ENCODE measurements at regions not wholly inside any gene's neighbourhood (a gene's known extent, or its start where the extent isn't known, plus 50 kb on each side); places are given as distances from the start of the nearest gene placed in this dataset.

DNA sequence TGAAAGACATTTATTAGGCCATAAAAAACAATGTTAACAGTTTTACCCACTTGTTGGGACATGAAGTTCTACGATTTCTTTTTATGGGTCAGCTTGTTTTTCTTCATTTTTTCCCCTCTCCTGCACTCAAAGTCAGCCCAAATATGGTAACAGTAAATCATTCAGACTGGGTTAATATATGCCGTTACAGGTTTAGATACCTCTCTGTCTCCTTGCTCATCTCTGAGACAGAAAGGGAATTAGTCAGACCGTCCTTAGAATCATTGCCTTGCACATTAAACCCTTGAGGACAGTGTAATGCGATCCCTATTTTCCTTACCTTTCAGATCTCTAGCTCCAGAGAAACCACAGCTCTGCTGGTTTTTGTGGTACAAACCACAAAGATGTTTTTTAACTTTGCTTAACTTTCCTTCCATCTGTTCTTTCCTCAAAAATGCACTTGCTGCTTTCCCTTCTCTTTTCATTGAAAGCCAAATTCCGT, 613.3 kb downstream of the PLPP3 start:
- FAIRE-seq (no peak), DNase-seq (ENCODE audit: low spot score in 2 of 2) (no peak)

DNA sequence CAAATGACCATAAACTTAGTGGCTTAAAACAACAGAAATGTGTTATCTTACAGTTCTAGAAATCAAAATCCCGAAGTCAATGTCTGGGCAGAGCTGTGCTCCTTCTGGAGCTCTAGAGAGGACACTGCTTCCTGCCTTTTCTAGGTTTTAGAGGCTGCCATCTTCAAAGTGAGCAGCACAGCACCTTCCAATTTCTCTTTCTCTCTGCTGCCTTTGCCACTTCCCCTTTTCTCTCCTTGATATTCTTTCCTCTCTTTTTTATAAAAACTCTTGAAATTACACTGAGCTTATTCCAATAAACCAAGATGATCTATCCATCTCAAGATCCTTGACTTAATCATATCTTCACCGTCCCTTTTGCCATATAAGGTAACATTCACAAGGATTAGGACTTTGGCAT, 616.9 kb downstream of the PLPP3 start:
- DNase-seq (ENCODE audit: low spot score in 2 of 2) (no peak), FAIRE-seq (no peak)

GRCh38 chr1:55959136-55959548, 620.2 kb downstream of the PLPP3 start:
- DNase-seq (ENCODE audit: low spot score in 2 of 2) (no peak), FAIRE-seq (no peak)

DNA sequence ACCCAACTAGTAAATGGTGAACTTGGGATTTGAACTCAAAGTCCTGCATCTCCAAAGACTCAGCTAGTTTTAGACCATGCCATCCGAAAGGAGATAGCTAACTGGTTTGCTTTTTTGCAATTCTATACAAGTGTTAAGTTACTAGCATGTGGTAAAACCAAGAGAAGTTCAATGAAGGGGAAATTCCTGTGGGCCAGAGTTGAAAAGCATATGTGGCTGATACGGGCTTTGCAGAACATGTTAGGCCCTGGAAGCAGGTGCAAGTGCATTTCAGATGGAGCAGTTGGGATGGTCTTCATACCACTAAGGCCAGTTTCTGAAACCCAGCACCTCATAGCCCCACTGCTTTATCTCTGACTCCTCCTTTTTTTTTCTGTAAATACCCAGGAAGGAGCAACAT, 620.9 kb downstream of the PLPP3 start:
- FAIRE-seq (no peak), DNase-seq (ENCODE audit: low spot score in 2 of 2) (no peak)

GRCh38 chr1:55957276-55957675, 622.1 kb downstream of the PLPP3 start:
- FAIRE-seq: no peak

GRCh38 chr1:55955016-55955621, 624.2 kb downstream of the PLPP3 start:
- FAIRE-seq: no peak
- no peak for DNase-seq (ENCODE audit: low spot score in 2 of 2)

More at GRCh38 chr1:55957276-55957675, 622.1 kb downstream of the PLPP3 start:
- DNase-seq (ENCODE audit: low spot score in 2 of 2): no peak

- FAIRE-seq: no peak
- no peak for DNase-seq (ENCODE audit: low spot score in 2 of 2)
These were observed 628.1 kb downstream of the PLPP3 start for GRCh38 chr1:55951291-55951690.

- DNase-seq (ENCODE audit: low spot score in 2 of 2): no peak
- FAIRE-seq: no peak
These were observed 631.9 kb downstream of the PLPP3 start for GRCh38 chr1:55947446-55947845.

DNA sequence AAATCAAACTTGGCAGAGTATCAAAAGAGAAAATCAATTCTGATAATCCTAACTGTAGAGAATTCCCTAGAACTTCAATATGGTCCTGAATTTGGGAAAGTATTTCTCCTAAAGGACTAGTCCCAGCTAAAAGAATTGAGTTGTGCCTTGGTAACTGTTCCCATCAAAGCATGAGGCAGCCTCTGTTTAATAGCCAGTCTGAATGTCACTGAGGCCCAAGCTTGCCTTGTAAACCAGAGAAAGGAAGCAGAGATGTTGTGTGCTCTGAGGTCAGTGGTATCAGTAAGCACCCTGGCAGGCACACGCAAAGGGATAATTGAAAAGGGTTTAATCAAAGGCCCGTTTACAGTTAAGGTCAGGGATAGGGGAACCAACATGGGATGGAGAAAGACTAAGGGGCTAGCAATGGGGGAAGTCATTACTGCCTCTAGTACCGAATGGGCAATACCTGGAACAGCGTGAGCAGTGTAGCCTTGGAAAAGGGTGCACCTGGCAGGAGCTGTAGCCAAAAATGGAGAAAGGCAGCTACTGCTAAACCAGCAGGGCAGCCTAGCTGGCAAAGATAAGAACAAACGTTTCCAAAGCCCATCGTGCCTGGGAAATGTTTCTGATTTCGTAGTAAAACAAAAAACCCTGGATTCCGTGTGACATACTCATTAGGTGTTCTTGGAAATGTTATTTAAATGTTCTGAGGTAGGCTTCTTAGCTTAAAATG, 635.5 kb downstream of the PLPP3 start:
- FAIRE-seq: no peak
- no peak for DNase-seq (ENCODE audit: low spot score in 2 of 2)

DNA sequence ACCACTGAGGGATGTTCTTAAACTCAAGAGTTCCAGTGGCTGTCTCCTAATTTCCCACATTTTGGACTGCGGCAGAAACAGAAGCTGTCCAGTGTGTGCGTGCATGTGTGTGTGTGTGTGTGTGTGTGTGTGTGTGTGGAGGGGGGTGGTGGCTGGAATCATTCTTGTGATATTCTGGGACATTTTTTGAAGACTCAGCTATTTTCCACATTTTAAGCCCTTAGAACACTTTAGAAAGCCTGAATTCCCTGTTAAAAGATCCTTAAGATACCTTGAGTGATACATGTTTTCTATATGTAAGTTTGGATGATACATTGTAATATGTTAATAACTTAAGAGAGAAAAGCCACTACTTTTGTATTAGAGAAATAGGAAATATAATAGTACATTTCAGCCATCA, 636.4 kb downstream of the PLPP3 start:
- no peak for FAIRE-seq
- DNase-seq (ENCODE audit: low spot score in 2 of 2): no peak

DNA sequence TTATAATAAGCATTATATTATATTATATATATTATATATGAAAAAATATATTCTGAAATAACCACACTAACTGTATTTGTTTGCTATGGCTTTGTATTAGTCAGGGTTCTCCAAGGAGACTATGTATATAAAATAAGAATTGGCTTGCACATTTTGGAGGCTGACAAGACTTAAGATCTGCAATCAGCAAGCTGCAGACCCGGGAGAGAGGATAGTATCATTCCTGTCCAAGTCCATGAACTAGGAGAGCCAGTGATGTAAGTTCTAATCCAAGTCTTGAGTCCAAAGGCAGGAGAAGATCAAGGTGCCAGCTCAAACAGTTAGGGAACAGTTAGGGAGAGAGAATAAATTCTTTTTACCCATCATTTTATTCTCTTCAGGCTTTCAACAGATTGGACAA, 639.5 kb downstream of the PLPP3 start:
- DNase-seq (ENCODE audit: low spot score in 2 of 2): no peak
- no peak for FAIRE-seq

DNA sequence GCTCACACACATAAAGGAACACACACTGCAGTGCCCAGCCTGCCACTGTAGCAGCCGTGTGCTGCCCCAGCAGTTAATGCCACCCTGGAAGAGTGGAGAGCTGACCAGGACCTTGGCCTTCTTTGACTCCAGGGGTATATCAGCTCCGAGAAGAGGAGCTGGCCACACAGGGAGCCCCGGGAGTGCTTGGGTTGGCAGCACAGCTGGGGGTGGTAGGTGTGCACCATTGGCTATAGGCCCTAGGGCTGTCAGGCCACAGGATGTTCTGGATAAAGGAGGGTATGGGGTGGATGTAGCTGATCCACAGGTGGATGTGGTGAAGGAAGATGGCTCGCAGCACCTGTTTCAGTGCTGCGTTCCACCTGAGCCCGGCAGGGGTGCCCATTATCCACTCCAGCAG, 640.5 kb downstream of the PLPP3 start:
- no peak for FAIRE-seq
- DNase-seq (ENCODE audit: low spot score in 2 of 2): no peak

- no peak for FAIRE-seq
- no peak for DNase-seq (ENCODE audit: low spot score in 2 of 2)
These were observed 641.0 kb downstream of the PLPP3 start for GRCh38 chr1:55938376-55938850.

DNA sequence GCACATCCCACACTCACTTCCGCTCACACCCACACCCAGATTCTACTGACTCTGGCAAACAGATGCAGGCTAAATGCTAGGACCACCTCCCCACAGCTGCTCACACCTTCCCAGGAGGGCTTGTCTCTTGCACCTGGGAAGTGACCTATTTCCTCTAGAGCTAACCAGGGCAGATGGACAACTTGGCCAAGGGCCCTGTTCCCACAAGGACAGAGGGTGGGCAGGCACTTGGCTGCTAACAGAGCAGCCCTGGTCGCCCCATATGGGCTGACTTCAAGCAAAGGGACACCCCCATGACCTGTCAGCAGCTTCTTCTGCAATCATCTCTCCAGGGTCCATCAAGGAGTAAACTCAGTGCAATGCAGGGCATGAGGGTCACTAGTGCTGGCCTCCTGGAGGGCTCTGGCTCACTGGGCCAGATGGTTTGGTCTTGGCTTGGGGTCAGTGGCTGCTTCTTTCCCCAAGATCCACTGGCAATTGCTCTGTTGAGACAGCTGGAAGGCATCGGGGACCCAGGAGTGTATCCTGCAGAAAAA, 641.5 kb downstream of the PLPP3 start:
- no peak for DNase-seq (ENCODE audit: low spot score in 2 of 2)
- FAIRE-seq: no peak

- FAIRE-seq (no peak), DNase-seq (ENCODE audit: low spot score in 2 of 2) (no peak)
These were observed 644.1 kb downstream of the PLPP3 start for GRCh38 chr1:55935236-55935635.

DNA sequence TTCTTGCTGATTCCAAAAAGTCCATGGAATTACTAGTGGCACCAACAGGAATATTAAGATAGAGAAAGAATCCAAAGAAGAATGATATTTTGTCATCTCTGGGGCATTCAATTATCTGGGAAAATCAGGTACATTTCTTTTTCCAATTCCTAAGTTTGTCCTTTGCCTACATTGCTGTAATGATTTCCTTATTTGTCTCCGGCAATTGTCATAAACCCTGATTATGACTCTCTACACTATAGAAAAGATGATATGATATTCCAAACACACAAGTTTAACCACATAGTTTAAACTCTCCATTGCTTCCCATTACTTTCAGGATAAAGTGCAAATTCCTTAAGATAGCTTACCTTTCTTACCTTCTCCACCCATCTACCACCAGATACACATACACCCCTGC, 647.0 kb downstream of the PLPP3 start:
- FAIRE-seq (no peak), DNase-seq (ENCODE audit: low spot score in 2 of 2) (no peak)

GRCh38 chr1:55931081-55931940, 648.1 kb downstream of the PLPP3 start:
- no peak for DNase-seq (ENCODE audit: low spot score in 2 of 2)
- FAIRE-seq: no peak

DNA sequence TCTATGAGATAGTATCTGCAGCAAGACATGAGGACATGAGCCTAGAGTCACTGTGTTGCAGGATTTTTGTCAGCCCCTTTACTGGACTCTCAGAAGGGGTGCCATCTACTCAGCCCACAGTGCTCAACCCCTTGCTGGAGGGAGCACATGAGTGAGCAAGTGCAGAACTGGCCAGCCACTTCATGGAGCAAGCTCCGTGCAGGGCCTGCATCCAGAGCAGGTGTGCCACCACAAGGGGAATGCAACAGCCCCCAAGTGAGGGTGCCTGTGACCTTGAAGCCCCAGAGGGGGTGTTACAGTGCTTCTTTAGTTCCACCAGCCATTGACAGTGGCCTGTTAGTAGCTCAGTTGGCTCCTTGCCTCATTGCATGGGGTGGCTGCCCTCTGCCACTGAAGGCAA, 649.7 kb downstream of the PLPP3 start:
- DNase-seq (ENCODE audit: low spot score in 2 of 2) (no peak), FAIRE-seq (no peak)

DNA sequence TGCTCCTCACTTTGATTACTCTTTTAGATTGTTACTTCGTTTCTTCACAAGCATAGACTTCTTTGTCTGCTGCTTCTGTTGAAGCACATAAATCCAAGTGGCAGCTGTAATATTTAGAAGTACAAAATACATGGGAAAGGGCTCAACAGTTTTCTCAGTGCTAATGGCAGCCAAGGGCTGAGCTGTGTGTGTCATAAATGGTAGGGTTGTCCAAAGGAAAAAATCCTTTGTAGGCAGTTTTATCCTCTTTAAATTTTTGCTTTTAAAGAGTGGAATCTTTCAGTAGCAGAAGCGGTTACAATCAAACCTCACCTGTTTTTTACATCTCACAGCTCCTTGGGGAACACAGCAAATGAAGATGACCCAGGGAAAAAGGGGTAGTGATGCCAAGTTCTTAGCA, 650.8 kb downstream of the PLPP3 start:
- FAIRE-seq (no peak), DNase-seq (ENCODE audit: low spot score in 2 of 2) (no peak)

GRCh38 chr1:55927702-55928290, 651.6 kb downstream of the PLPP3 start:
- no peak for FAIRE-seq
- no peak for DNase-seq (ENCODE audit: low spot score in 2 of 2)
